ENCODE measurements at regions not wholly inside any gene's neighbourhood (a gene's known extent, or its start where the extent isn't known, plus 50 kb on each side); places are given as distances from the start of the nearest gene placed in this dataset.

DNA sequence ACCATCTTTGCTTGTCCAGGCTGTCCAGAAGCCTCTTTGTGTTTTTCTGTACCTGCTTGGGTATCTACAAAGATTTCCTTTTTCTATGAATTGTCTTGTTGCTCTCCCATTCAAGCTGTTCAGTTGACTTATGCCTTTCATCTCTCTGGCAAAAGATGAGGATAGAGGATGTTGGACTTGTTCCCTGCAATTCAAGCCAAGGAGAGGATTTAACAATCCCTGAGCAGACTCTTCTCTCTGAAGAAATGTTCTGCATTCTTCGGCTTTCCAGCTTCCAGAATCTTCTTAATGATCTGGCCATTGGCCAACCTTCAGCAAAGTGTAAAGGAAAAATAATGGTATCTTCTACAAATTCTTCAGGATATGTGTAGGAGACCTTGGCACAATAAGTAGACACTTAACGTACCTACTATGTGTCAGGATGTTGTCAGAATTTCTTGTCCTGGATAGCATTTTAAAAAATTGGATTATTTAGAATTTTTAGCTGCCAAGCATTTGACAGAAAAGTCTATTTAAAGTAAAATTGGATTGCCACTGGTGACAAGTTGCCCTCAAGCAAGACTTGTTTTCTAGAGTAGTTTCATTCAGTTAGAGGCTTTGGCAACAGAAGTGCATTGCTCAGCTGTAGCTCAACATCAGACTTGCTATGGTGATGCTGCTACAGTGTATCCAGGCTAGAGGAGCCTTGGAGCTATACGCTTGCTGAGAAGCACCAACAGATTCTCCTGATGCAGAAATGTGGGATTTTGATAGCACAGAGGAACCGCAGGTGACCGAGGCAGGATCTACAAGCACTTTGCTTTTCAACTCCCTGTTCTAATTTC lies 455.7 kb downstream of the SUCLA2 start:
- TF ChIP-seq, protein P1, sequence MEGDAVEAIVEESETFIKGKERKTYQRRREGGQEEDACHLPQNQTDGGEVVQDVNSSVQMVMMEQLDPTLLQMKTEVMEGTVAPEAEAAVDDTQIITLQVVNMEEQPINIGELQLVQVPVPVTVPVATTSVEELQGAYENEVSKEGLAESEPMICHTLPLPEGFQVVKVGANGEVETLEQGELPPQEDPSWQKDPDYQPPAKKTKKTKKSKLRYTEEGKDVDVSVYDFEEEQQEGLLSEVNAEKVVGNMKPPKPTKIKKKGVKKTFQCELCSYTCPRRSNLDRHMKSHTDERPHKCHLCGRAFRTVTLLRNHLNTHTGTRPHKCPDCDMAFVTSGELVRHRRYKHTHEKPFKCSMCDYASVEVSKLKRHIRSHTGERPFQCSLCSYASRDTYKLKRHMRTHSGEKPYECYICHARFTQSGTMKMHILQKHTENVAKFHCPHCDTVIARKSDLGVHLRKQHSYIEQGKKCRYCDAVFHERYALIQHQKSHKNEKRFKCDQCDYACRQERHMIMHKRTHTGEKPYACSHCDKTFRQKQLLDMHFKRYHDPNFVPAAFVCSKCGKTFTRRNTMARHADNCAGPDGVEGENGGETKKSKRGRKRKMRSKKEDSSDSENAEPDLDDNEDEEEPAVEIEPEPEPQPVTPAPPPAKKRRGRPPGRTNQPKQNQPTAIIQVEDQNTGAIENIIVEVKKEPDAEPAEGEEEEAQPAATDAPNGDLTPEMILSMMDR (IDR thresholded peaks at IDR 0.05), result no peak
- no peak for TF ChIP-seq POLR2A (IDR thresholded peaks at IDR 0.05)
